HK-2 (cell line): ENCODE measurements at regions not wholly inside any gene's neighbourhood (a gene's known extent, or its start where the extent isn't known, plus 50 kb on each side); places are given as distances from the start of the nearest gene placed in this dataset.
A peak's percentile ranks its signal among the peaks of the same experiment; 100 is the strongest.

Experiments used
- DNase-seq: peaks from one replicate; pipeline ENCODE4 v3.0.0-alpha.2; 2018; ENCODE audit not compliant: unreplicated experiment

GRCh38 chr10:42952349-42952748, 124.5 kb upstream of the RET start:
- DNase-seq: peak; percentile 67

DNA sequence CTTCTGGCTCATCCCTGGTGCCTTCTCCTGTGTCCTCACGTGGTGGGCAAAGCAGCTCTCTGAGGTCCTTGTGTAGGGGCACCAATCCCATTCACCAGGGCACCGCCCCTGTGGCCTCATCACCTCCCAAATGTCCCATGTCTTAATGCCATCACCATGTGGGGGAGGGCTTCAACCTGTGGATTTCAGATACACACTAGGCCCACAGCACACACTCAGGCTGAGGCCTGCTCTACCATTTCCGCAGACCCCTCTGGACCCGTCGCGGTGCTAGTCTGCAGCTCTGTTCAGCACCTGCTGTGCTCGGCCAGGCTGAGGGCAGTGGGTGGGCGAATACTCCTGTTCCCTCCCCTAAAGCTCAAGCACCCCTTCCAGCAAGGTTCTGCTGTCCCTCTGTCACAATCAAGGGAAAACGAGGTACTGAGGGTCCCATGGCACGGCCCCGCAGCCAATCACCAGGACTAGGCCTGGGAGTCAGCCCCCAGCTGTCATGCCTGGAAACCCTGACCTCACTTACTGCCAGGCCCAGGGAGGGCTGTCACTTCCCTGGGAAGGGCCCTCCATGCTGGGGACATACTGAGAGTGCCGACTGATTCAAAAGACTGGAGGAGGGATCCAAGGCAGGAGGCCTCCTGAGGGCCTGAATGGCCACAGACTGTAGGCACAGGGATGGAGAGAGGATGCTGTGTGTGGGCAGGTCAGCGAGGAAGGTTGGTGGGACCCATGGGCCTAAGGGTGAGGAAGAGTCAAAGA, 123.8 kb upstream of the RET start:
- no peak for DNase-seq

GRCh38 chr10:42953684-42954674, 122.9 kb upstream of the RET start:
- DNase-seq: no peak

- no peak for DNase-seq
Measured at GRCh38 chr10:42954766-42955492, 121.9 kb upstream of the RET start.

GRCh38 chr10:42955493-42955889, 121.4 kb upstream of the RET start:
- no peak for DNase-seq

DNA sequence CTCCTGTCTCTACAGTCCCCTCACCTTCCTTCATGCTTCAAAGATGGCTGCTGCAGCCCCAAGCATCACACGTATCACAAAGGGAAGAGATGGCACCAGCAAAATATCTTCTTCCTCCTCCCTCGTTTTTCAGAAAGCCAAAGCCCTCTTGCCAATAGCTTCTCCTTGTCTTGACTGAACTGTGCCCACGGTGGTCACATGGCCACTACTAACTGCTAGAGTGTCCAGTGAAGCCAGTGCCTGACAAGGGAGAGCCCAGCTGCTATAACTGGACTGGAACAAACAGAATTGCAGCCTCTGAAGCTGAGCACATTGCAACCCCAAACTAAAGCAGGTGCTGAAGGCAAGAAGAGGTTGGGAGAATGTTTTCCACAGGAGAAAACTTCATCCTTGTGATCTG, 120.8 kb upstream of the RET start:
- DNase-seq: no peak

GRCh38 chr10:42958142-42958868, 118.6 kb upstream of the RET start:
- no peak for DNase-seq

DNA sequence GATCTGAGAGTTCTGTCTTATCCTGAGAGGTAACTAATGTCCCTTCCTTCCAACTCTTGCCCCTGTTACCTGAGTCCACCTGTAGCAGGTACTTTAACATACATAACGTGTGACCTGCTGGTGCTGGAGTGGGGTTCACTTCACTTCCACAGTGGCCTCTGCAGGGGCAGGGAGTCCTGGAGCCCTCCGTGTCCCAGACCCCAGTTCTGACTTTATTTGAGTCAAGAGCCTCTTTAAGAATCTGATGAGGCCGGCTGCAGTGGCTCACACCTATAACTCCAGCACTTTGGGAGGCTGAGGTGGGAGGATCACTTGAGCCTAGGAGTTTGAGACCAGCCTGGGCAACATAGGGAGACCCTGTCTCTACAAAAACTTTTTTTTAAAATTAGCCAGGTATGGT, 117.0 kb upstream of the RET start:
- DNase-seq: no peak

DNA sequence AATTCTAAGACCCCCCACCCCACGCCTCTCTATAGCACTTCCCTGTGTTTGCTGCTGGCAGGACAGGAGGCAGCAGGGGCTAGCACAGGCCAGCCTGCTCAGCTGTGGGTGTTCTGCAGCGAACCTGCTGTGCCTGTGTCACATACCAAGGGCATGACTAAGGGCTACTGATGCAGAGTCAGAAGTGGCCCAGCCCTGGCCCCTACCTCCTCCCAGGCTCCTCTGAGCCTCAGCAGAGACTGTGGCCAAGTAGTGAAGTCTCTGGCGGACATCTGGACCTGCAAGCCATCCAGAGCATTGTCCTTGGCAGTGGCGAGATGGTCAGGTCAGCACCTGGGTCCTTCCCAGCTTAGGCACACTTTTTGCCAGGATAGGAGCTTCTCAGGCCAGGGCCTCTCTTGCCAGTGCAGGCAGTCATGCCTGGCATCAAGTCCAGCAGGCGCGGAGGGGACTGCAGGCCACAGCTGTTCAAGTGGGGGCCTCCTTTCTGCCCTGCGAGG, 116.3 kb upstream of the RET start:
- peak; percentile 67 for DNase-seq

DNA sequence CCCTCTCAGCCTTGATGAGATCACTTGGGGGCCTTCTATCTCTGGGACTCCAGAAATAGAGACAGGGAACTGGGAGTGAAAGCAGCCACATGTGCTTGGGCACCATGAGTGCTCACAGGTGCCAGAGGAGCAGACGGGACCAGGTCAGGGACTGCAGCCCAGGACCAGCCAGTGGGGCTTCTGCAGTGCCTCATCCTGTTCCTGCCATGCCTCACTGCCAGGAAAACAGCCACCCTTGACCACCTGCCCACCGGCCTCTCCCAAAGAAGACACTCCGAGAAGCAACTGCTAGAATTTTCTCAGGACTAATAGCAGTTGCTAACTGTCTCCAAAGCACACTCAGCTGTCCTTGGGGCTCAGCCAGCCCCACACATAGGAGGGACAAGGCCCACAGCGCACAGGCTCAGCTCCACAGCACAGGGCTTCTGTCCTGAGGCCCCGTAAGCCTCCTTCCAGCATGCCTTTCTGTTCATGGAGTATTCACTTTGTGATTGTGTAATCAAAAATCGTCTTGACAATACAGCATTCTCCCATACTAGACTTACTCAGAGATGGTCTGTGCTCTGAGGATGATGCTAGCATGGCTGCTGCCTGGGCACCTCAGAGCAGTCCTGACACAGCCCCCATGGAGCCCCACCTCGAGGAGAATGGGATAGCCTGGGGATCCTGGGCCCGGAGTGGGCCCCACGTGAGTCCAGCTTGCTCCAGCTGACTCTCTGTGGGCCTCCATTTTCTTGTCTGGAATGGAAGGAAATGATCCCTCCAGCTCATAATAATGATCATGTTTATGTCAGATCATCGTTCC, 115.7 kb upstream of the RET start:
- no peak for DNase-seq

DNA sequence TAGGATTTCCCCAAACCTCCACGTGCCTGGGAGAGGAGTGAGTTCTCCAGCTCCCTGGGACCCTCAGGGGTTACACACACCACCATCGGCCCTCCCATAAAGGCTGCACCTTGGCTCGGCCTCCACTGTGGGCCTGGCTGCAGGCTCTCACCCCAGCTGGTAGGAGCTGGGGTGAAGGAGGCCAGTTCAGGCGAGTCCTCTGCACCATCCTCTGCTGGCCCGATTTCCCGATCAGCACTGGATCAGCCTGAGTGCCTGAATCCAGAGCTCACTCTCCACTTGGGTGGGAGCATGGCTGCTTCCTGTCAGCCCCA, 115.1 kb upstream of the RET start:
- no peak for DNase-seq

DNA sequence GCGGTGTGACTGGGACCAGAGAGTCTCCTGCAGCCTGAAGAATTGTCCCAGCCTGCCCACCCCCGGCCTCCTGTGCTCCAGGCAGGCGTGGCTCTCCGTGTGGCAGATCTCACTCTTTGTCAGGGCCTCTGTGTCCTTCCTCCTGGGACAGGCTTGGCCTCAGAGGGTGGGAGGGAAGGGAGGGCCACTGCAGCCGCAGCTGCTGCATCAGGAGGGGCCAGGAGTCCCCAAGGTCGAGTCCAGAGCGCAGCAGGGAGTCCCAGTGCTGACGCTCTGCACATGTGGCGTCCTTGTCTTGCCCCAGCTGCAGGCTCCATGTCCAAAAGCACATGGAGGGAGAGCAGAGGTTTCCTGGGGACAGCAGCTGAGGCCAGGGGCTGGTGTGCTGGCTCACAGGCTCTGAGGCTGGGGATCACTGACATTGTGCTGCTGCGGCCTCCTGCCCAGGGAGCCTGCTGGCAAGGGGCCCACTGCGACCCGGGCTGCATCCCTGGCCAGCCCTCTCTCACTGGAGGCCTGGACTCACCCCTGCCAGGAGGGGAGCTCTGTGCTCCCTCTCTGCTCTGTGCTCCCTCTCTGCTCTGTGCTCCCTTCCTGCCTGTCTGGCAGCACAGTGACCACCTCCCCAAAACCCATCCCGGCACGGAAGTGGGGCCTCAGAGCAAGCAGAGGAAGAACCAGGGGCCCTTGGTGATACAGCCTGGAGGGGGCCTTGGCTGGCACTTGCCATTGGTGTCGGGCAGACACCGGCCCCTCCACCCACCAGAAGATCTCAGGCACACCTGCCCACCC, 114.6 kb upstream of the RET start:
- no peak for DNase-seq

- DNase-seq: no peak
Measured at GRCh38 chr10:42962902-42963231, 114.0 kb upstream of the RET start.

GRCh38 chr10:42963312-42963711, 113.6 kb upstream of the RET start:
- no peak for DNase-seq

- no peak for DNase-seq
Measured at GRCh38 chr10:42969147-42969546, 107.7 kb upstream of the RET start.

GRCh38 chr10:42969909-42970308, 107.0 kb upstream of the RET start:
- no peak for DNase-seq

DNA sequence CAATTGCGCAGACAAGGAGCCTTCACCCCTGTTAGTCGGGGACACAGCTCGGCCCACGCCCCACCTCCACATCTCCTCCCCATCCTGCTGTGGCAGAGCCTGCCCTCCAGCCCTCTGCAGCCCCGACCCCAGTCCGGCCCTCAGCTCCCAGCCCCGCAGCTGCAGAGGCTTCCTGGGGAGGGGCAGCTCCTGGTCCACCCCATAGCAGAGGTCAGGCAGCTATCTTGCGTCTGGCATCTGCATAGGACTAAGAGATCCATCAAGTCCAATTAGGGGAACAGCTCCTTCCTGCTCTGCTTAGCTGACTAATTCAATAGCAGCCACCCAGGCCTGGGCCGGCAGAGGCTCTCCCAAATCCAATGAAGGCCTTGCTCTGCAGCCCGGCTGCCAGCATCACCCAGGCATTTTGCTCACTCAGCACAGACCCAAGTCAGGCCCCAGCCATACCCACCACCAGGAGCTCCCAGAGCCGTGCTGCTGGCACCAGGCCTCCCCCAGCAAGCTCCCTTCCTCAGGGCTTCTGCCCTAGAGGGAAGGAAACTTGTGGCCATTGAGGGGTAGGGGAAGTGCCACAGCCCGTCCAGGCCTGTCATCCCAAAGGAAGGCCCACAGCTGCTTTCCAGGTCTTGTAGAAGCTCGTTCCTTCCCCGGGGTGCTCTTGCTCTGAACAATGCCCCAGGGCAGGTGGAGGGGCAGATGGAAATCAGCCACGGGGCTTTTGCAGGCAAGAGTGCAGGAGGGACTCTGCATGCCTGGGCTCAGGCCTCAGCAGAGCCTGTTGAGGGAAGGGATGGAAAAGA, 106.2 kb upstream of the RET start:
- DNase-seq: no peak

GRCh38 chr10:42971251-42971599, 105.6 kb upstream of the RET start:
- DNase-seq: no peak

DNA sequence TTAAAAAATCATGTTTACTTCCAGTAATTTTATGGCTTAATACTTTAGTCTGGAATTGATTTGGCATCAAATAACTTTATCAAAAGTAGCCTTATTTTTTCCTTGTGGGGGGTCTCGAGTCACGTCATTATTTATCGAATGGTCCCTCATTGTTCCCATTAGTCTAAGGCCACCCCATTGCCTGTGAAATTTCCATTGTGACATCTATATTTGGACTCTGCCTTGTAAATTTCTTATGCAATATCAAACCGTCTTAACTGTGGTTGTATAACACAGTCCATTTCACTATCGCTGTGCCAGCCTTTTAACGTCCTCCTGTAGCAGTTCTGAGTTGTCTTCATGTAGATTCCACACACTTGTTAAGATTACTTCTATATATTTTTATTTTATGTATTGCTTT, 103.9 kb upstream of the RET start:
- no peak for DNase-seq
